ENCODE measurements at regions not wholly inside any gene's neighbourhood (a gene's known extent, or its start where the extent isn't known, plus 50 kb on each side); places are given as distances from the start of the nearest gene placed in this dataset.

GRCh38 chr10:25852364-25852941, 81.6 kb upstream of the MYO3A start (continued):
- no peak for TF ChIP-seq BACH1 (IDR thresholded peaks at IDR 0.05; ENCODE audit: low read length)
- no peak for TF ChIP-seq CTBP2 (IDR thresholded peaks at IDR 0.05; ENCODE audit: borderline replicate concordance, insufficient read depth, insufficient read length, low read length)
- TF ChIP-seq CEBPB (IDR thresholded peaks at IDR 0.05; ENCODE audit: low read depth, low read length): no peak
- TF ChIP-seq CHD1 (IDR thresholded peaks at IDR 0.05; ENCODE audit: low read depth, low read length): no peak
- no peak for TF ChIP-seq SIN3A (conservative IDR thresholded peaks at IDR 0.05 in 1 of 2, IDR thresholded peaks at IDR 0.05 in 1 of 2; ENCODE audit: low read depth in 1 of 2, low read length in 2 of 2)
- no peak for TF ChIP-seq TAF7 (optimal IDR thresholded peaks at IDR 0.05; ENCODE audit: borderline replicate concordance, low read depth, low read length)
- TF ChIP-seq RAD21 (IDR thresholded peaks at IDR 0.05 in 1 of 2, conservative IDR thresholded peaks at IDR 0.05 in 1 of 2; ENCODE audit: low read depth in 2 of 2, low read length in 2 of 2): no peak
- no peak for TF ChIP-seq ZNF274 (IDR thresholded peaks at IDR 0.05; ENCODE audit: borderline replicate concordance, extremely low read depth, low read length)
- TF ChIP-seq, protein P1, sequence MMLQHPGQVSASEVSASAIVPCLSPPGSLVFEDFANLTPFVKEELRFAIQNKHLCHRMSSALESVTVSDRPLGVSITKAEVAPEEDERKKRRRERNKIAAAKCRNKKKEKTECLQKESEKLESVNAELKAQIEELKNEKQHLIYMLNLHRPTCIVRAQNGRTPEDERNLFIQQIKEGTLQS (IDR thresholded peaks at IDR 0.05; ENCODE audit: insufficient read depth, low read depth, low read length): no peak
